ENCODE measurements at regions not wholly inside any gene's neighbourhood (a gene's known extent, or its start where the extent isn't known, plus 50 kb on each side); places are given as distances from the start of the nearest gene placed in this dataset.

GRCh38 chr20:60402189-60403058, 444.2 kb downstream of the CDH26 start:
- TF ChIP-seq SIN3A (IDR thresholded peaks at IDR 0.05; ENCODE audit: borderline replicate concordance, insufficient read depth, low read length) (no peak), REST (IDR thresholded peaks at IDR 0.05; ENCODE audit: insufficient read depth in 1 of 2, low read depth in 2 of 2, low read length in 2 of 2) (no peak), FOXP2 (optimal IDR thresholded peaks at IDR 0.05; ENCODE audit: borderline replicate concordance, extremely low read depth, extremely low read length, insufficient read depth) (no peak), POLR2AphosphoS5 (IDR thresholded peaks at IDR 0.05; ENCODE audit: low read depth, low read length) (no peak), TAF1 (IDR thresholded peaks at IDR 0.05; ENCODE audit: borderline replicate concordance, insufficient read depth, low read length) (no peak)

- TF ChIP-seq TAF1 (IDR thresholded peaks at IDR 0.05; ENCODE audit: borderline replicate concordance, insufficient read depth, low read length): no peak
- no peak for TF ChIP-seq POLR2AphosphoS5 (IDR thresholded peaks at IDR 0.05; ENCODE audit: low read depth, low read length)
- TF ChIP-seq FOXP2 (optimal IDR thresholded peaks at IDR 0.05; ENCODE audit: borderline replicate concordance, extremely low read depth, extremely low read length, insufficient read depth): no peak
- TF ChIP-seq REST (IDR thresholded peaks at IDR 0.05; ENCODE audit: insufficient read depth in 1 of 2, low read depth in 2 of 2, low read length in 2 of 2): no peak
- no peak for TF ChIP-seq SIN3A (IDR thresholded peaks at IDR 0.05; ENCODE audit: borderline replicate concordance, insufficient read depth, low read length)
These were observed 445.0 kb downstream of the CDH26 start for GRCh38 chr20:60403105-60403741.

GRCh38 chr20:60407011-60407771, 449.0 kb downstream of the CDH26 start:
- TF ChIP-seq SIN3A (IDR thresholded peaks at IDR 0.05; ENCODE audit: borderline replicate concordance, insufficient read depth, low read length): no peak
- TF ChIP-seq FOXP2 (optimal IDR thresholded peaks at IDR 0.05; ENCODE audit: borderline replicate concordance, extremely low read depth, extremely low read length, insufficient read depth): no peak
- TF ChIP-seq REST (IDR thresholded peaks at IDR 0.05; ENCODE audit: insufficient read depth in 1 of 2, low read depth in 2 of 2, low read length in 2 of 2): no peak
- TF ChIP-seq POLR2AphosphoS5 (IDR thresholded peaks at IDR 0.05; ENCODE audit: low read depth, low read length): no peak
- TF ChIP-seq TAF1 (IDR thresholded peaks at IDR 0.05; ENCODE audit: borderline replicate concordance, insufficient read depth, low read length): no peak

GRCh38 chr20:60407938-60408337, 449.7 kb downstream of the CDH26 start:
- TF ChIP-seq SIN3A (IDR thresholded peaks at IDR 0.05; ENCODE audit: borderline replicate concordance, insufficient read depth, low read length): no peak
- TF ChIP-seq REST (IDR thresholded peaks at IDR 0.05; ENCODE audit: insufficient read depth in 1 of 2, low read depth in 2 of 2, low read length in 2 of 2): no peak
- TF ChIP-seq POLR2AphosphoS5 (IDR thresholded peaks at IDR 0.05; ENCODE audit: low read depth, low read length): no peak
- TF ChIP-seq TAF1 (IDR thresholded peaks at IDR 0.05; ENCODE audit: borderline replicate concordance, insufficient read depth, low read length): no peak
- no peak for TF ChIP-seq FOXP2 (optimal IDR thresholded peaks at IDR 0.05; ENCODE audit: borderline replicate concordance, extremely low read depth, extremely low read length, insufficient read depth)

Measured in PFSK-1 (cell line).